ENCODE measurements at regions not wholly inside any gene's neighbourhood (a gene's known extent, or its start where the extent isn't known, plus 50 kb on each side); places are given as distances from the start of the nearest gene placed in this dataset.

GRCh38 chr14:45998554-45998953 lies 653.0 kb downstream of the RPL10L start:
- Histone ChIP-seq H3K4me2 (no peak overlapping the region), H3K4me1 (ENCODE audit: insufficient read depth) (no peaks in the 10 kb centered on the region), H3F3A (replicated peaks; ENCODE audit: low read depth) (no peaks in the 10 kb centered on the region), H3K79me2 (replicated peaks; ENCODE audit: insufficient read depth) (no peaks in the 10 kb centered on the region), H3K36me3 (ENCODE audit: insufficient read depth) (no peaks in the 10 kb centered on the region), H3K27me3 (ENCODE audit: insufficient read depth) (no peaks in the 10 kb centered on the region), H4K20me1 (replicated peaks; ENCODE audit: insufficient read depth) (no peaks in the 10 kb centered on the region), H3K9me2 (ENCODE audit: insufficient read depth) (no peaks in the 10 kb centered on the region), H3K4me3 (no peak overlapping the region), H2AFZ (peak overlapping the region; percentile 52; the same call in 1 of the 2 replicates), H3K27ac (ENCODE audit: low read depth) (no peak overlapping the region)
- H3K4me1 Mint-ChIP-seq, result no peaks in the 10 kb centered on the region
- no peaks in the 10 kb centered on the region; the same call in 2 of the 3 replicates for H3K9me3 Mint-ChIP-seq
- no peak overlapping the region for H3K4me3 Mint-ChIP-seq
- no peaks in the 10 kb centered on the region for H3K27me3 Mint-ChIP-seq (ENCODE audit: insufficient read depth, low read depth, poor library complexity)
- ATAC-seq, result no peak
- no peaks in the 10 kb centered on the region for H3K36me3 Mint-ChIP-seq (ENCODE audit: low read depth)
- DNase-seq (ENCODE audit: low spot score), result no peak
- TF ChIP-seq EZH2phosphoT487 (IDR thresholded peaks at IDR 0.05; ENCODE audit: unreplicated experiment), result no peak
- H3K27ac Mint-ChIP-seq, result no peak overlapping the region

- Histone ChIP-seq H4K20me1 (replicated peaks; ENCODE audit: insufficient read depth) (no peaks in the 10 kb centered on the region), H3K27ac (ENCODE audit: low read depth) (no peak overlapping the region), H2AFZ (no peak overlapping the region), H3F3A (replicated peaks; ENCODE audit: low read depth) (no peaks in the 10 kb centered on the region), H3K4me3 (no peak overlapping the region), H3K4me2 (no peak overlapping the region), H3K27me3 (ENCODE audit: insufficient read depth) (no peaks in the 10 kb centered on the region), H3K79me2 (replicated peaks; ENCODE audit: insufficient read depth) (no peaks in the 10 kb centered on the region), H3K4me1 (ENCODE audit: insufficient read depth) (no peaks in the 10 kb centered on the region), H3K36me3 (ENCODE audit: insufficient read depth) (no peaks in the 10 kb centered on the region), H3K9me2 (ENCODE audit: insufficient read depth) (no peaks in the 10 kb centered on the region)
- H3K27me3 Mint-ChIP-seq (ENCODE audit: insufficient read depth, low read depth, poor library complexity), result no peaks in the 10 kb centered on the region
- H3K9me3 Mint-ChIP-seq, result no peaks in the 10 kb centered on the region; the same call in 2 of the 3 replicates
- no peaks in the 10 kb centered on the region for H3K36me3 Mint-ChIP-seq (ENCODE audit: low read depth)
- no peak overlapping the region for H3K4me3 Mint-ChIP-seq
- no peak overlapping the region for H3K27ac Mint-ChIP-seq
- no peak for ATAC-seq
- H3K4me1 Mint-ChIP-seq, result no peaks in the 10 kb centered on the region
- TF ChIP-seq CTCF (conservative IDR thresholded peaks at IDR 0.05; ENCODE audit: low read depth in 2 of 2) (peak in 1 of 2 experiments; percentile 58; a peak in 3 of 4 replicates), POLR2AphosphoS5 (IDR thresholded peaks at IDR 0.05; ENCODE audit: low read depth) (no peak), ETS1 (IDR thresholded peaks at IDR 0.05) (no peak), ZNF114 (CRISPR knock-in tag; IDR thresholded peaks at IDR 0.05) (no peak), NANOG (IDR thresholded peaks at IDR 0.05; ENCODE audit: borderline replicate concordance) (no peak), EZH2 (IDR thresholded peaks at IDR 0.05; ENCODE audit: low read depth, unreplicated experiment) (no peak), JUNB (IDR thresholded peaks at IDR 0.05; ENCODE audit: unreplicated experiment) (no peak), ZNF462 (CRISPR knock-in tag; IDR thresholded peaks at IDR 0.05) (no peak)
- DNase-seq (ENCODE audit: low spot score), result peak; percentile 37
Observed at GRCh38 chr14:45990252-45990651, 661.3 kb downstream of the RPL10L start.

Measured in GM23338 (cell line).